NCI-H226 (cell line): ENCODE measurements at regions not wholly inside any gene's neighbourhood (a gene's known extent, or its start where the extent isn't known, plus 50 kb on each side); places are given as distances from the start of the nearest gene placed in this dataset.

Experiments used
- DNase-seq: peaks from one replicate; pipeline ENCODE4 v3.0.0-alpha.2; 2015

DNA sequence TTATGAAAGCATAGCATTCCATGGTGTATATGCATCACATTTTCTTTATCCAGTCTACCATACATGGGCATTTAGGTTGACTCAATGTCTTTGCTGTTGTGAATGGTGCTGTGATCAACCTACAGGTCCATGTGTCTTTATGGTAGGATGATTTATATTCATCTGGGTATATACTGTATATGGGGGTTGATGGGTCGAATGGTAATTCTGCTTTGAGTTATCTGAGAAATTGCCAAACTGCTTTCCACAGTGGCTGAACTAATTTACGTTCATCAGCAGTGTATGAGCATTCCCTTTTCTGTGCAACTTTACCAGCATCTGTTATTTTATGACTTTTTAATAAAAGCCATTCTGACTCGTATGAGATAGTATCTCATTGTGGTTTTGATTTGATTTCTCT is 662.4 kb upstream of the BCHE start:
- DNase-seq, result no peak

DNA sequence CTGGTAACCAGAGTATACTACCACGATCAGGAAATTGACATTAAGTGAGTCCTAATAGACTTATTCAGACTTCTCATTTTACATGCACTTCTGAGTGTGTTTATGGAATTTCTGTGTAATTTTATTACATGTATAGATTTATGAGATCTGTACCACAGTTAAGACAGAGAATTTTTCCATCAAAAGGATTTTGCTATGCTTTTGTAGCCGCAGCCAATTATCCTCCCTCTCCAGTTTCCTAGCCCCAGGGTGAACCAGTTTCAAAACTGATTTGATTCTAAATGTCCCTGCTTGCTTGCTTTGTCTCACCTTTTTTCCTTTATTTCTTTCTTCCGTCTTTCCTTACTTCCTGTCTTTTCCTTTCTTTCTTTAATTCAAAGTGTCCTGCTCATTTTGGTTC is 661.2 kb upstream of the BCHE start:
- no peak for DNase-seq

DNA sequence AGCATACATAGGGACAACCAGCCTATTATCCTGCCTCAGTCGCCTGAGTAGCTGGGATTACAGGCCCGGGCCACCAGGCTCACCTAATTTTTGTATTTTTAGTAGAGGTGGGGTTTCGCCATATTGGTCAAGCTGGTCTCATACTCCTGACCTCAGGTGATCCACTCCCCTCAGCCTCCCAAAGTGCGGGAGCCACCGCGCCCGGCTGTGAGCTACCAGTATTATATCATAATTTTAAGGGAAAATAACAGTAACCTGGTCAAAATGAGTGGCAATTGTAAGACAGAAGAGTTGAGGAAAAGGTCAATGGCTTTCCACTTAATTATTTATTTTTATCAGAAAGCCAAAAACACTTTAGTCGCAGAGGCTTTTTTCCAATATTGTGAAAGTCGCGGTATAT is 652.6 kb upstream of the BCHE start:
- no peak for DNase-seq

DNA sequence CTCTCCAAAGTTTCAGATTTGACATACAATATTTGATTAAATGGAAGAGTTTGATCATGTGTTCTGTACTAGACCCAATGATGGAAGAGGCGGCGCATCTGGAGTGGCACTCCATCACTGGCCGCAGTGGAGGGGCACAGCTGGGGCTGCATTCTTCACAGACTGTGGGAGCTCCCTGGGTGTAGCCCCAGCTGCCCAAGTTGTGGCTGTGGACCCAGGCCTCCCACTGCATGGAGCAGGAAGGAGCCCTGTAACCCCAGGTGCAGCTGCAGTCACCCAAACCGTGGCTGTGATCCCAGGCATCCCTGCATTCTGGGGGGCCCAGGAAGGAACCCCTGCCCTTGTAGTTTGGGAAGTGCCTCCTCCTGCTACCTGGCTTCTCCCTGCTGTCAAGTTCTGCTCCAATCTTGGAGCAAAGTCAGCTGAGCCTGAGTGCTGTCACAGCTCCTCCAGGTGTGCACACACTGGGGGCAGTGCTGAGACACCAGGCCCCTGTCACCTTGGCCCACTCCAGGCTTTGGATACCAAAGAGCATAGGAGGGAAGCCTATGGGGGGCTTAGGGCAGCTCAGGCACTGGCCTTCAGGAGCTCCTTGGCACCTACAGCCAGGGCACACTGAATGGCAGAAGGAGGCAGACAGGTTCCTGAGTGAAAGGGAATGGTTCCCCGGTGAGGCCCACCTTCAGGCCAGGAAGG is 651.9 kb upstream of the BCHE start:
- DNase-seq, result no peak

DNA sequence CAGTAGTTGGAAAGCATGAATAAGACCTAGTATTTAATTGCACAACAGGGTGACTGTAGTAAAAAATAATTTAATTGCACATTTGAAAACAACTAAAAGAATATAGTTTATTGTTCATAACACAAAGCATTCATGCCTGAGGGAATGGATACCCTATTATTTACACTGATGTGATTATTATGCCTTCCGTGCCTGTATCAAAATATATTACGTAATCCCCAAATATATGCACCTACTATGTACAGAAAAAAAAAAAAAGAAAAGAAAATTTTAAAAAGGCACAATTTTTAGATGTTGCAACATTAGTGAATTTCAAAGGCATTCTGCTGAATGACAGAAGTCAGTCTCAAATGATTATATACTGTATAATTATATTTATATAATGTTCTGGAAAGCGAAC is 647.2 kb upstream of the BCHE start:
- no peak for DNase-seq

DNA sequence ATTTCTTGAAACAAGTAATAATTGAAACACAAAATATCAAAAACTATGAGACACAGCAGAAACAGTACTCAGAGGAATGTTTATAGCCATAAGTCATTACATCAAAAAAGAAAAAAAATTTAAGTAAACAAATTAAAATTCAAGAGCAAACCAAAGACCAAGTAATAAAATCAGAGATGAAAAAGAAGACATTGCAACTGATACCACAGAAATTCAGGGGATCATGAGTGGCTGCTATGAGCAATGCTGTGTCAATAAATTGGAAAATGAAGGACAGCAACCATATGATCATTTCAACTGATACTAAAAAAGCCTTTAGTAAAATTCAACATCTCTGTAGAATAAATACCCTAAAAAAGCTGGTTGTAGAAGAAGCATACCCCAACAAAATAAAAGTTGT is 644.1 kb upstream of the BCHE start:
- DNase-seq, result no peak

DNA sequence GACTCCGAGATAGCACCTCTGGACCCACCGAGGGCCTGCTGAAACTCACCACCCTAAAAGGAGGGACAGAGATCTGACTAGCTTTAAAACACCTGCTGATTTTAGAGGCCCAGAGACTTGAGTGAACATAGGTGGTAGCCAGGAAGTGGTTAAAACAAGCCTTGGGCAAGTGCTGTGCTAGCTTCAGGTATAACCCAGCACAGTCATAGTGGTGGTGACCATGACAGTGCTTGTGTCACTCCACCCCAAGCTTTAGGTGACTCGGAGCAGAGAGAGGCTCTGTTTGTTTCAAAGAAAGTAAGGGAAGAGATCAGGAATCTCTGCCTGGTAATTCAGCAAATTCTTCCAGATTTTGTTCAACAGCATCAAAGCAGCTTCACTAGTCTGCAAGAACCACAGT is 641.1 kb upstream of the BCHE start:
- DNase-seq, result no peak

DNA sequence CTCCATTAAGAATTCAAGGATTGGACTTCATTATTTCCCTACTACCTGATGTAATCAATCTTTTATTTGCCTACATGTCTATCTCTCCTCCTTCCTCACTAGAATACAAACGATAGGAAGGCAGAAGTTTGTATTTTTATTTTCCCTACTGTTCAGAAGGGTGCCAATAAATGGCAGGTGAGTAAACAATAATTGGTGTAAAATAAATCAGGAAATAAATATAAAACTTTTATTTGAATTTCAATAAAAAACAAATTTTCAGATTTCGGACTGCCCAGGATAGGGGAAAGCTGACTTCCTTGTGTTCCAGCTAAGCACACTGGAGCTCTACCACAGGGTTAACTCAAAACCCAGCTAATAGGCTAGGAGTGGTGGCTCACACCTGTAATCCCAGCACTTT is 636.3 kb upstream of the BCHE start:
- DNase-seq, result no peak

DNA sequence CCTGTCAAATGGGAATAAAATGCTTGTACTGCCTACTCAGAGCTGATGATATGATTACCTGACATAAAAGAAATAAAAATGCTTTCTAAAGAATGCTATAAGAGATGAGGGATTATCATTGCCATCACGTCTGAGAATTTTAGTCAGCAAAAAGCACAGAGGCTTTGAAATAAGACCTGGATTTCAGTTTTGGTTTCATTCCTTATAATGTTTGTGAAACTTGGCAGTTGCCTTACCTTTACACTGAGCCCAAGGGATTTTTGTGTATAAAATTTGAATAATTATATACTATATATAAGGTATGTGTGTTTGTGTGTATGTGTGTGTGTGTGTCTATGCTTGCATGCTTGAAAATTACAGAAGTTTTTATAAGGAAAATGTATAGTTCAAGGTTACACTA is 634.8 kb upstream of the BCHE start:
- DNase-seq, result no peak

DNA sequence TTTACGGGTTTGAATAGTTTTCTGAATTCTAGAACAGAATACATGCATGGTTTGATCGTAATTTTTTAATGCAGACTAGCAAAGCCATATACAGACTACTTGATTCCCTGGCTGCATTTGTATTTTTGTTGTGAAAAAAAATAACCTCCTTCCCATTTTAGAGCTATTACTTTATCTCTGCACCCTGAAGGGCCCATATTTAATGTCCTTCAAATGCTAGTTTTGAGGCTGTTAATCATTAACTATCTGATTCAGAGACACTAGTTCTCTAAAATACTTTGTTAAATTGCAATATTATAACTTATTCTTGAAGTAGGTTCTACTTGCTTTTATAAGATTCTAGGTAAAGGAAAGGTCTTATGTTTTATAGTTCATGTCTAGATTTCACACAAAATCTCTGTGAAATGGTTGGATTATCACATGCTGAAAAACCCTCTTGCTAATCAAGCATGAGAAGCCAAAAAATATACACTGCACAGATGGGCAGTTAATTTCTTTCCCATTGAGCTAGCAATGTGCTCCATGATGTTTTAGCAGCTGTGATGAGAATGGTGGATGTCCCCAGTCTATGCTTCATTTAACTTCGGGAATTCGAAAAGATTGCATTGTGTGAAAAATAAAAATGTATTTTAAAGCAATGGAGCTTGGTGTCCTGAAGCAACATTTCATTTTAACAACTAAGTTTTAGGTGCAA is 634.0 kb upstream of the BCHE start:
- DNase-seq, result no peak

DNA sequence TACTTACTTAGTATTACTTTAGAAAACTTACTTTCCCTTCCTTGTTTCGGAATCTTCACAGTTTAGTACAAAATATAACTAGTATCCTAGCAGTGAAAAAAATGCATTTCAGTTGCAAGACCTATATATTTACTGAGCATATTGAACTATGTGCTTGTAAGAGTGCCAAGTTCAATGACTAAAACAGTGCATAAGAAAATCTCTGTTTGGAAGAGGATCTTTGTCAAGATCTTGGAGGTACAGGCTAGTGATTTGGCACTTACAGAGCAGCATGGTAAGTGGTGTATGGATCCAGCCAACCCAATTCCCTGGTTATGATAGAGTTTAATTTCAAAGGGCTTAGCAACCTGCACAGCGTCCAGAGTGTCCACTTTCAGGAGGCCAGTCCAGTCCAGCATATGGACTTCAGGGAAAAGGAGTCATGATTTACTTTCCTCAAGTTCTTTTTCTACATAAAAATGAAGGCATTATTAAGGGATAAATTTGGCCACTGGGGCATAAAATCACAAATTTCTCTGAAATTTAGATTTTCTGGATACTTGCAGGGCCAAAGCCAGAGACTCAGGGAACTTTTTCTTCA is 625.8 kb upstream of the BCHE start:
- DNase-seq, result no peak

DNA sequence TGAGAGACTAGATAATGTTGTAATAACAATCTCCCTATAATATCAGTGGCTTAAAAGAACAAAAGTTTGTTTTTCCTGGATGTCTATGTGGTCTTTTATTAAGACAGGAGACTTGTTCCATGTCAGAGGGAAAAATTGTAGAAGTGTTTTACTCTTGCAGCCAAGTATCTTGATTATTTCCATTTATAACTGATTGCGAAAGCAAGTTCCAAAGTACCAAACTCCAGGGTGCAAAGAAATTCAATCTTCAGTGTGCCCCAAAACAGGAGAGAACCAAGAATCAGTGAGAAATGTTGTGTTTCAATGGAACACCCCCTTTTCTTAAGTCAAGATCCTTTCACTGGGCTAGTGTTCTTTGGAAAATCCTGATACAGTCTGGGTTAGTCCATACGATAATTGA is 624.4 kb upstream of the BCHE start:
- DNase-seq, result no peak

DNA sequence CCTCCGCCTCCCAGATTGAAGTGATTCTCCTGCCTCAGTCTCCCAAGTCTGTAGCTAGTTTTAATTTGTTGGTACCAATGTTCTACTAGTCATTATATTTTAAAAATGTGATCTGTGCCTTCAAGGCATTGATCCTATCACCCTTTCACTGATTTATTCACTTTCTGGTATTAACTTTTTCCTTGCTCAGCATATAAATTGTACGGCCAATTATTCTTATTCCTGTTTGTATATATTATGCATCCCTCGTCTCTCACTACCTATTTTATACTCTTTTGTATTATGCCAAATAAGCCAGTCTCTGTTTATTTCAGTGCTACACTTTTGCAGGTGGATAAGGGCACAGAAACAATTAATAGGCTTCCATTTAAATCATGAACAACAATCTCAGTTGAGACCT is 620.2 kb upstream of the BCHE start:
- no peak for DNase-seq

DNA sequence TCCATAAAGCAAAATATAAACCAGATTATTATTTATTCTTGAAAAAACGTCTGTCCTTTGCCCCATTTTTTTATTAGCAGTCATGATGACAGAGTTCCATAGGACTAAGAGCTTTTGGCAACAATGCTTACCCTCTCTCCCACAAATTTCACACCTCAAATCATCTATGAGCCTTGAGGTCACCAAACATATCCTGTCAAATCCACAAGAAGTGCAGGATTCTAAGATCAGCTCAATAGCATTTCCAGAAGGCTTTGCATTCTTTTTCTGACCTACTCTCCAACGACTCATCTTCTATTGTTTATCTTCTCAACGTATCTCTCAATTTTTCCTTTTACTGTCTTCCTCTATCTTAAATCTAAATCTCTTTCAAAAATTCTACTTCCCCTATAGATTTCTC is 619.1 kb upstream of the BCHE start:
- no peak for DNase-seq

DNA sequence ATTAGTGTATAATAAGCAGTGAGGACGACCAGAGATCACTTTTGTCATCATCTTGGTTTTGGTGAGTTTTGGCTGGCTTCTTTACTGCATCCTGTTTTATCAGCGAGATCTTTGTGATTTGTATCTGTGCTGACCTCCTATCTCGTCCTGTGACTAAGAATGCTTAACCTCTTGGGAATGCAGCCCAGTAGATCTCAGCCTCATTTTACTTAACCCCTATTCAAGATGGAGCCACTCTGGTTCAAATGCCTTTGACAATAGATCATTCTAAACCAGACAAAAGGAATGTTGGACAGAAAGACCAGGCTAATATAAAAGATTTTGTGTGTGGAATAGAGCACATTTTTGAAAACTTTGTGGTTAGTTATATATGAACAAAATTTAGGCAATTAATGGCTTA is 618.5 kb upstream of the BCHE start:
- no peak for DNase-seq

DNA sequence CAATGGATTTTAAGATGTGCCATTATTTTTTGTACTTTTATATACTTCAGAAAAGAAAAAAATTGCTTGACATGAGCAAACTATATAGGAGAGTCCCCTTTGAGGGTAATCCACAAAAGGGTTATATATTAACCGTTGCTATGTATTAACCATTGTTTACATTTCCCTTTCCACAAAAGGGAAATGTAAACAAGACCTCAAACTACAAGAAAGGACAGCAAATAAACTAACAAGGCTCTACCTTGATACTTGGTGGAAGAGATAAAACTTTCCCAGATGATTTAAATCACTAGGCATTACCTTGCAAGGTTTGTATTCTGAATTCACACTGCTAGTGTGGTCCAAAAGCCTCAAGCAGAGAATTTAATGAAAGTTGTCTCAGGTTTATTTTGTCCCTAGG is 616.3 kb upstream of the BCHE start:
- no peak for DNase-seq

DNA sequence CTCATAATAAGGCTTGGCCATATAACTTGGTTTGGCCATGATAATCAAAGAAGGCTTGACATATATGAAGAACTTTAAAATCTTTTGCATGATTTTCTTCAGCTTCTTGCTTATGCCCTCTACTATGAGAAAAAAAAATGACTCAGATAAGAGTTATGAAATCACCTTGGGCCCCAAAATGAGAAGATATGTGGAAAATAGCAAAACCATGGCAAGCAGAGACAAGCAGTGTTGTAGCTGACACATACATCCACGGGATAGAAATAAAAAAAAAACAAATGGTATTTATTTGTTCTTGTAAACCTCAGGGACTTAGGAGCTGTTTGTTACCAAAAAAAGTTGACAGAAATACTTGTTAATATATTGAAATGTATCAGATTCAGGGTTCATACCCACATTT is 614.8 kb upstream of the BCHE start:
- DNase-seq, result no peak

DNA sequence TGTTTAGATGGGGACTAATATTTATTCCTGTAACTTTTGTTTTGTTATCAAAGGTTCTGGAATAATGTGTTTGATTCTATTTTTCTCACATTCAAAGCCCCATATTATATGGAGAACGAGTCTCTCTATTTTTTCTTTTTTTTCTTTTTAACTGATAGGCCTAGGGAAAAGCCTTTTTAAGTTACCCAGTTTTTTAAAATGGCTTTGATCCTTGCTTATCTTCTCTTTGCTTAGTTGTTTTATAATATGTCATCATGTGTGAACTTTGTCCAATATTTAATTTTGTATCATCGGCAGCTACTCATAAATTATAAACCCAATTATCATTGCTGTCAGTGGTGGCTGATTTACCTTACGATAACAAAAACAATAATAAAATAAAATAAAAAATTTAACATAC is 610.3 kb upstream of the BCHE start:
- DNase-seq, result no peak

DNA sequence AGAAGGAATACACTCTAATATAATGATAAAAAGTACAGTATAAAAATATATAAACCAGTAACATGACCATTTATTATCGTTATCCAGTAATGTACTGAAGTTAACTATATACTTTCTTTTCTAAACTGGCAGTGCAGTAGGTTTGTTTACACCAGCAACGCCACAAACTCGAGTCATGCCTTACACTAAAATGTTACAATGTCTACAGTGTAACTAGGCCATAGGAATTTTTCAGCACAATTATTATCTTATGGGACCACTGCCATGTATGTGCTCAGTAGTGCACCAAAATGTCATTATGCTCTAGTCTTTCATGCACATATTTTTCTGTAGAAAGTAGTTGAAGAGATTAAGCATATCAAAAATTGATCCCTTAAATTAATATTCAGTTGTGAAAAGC is 609.8 kb upstream of the BCHE start:
- DNase-seq, result no peak

DNA sequence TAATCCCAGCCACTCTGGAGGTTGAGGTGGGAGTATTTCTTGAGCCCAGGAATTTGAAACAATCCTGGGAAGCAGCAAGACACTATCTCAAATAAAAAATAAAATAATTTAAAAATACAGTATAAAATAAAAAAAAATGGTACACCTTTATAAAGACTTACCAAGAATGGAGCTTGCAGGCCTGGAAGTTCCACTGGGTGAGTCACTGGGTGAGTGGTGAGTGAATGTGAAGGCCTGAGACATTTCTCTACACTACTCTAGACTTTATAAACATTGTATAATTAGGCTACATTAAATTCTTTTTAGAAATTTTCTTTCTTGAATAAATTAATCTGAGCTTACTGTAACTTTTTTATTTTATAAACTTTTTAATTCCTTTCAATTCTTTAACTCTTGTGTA is 609.1 kb upstream of the BCHE start:
- DNase-seq, result peak; percentile 6

DNA sequence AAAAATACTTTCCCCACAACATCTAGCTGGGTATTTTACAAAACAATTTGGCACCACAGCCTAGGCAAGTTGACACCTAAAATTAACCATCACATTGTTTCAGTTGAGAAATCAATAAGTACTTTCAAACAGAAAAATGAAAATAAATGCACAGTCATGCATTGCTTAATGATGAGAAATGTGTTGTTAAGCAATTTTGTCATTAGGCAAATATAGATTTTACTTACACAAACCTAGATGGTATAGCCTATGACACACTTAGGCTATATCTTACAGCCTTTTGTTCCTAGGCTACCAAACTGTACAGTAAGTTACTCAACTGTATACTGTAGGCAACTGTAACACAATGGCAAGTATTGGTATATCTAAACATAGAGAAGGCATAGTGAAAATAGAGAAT is 608.6 kb upstream of the BCHE start:
- no peak for DNase-seq

DNA sequence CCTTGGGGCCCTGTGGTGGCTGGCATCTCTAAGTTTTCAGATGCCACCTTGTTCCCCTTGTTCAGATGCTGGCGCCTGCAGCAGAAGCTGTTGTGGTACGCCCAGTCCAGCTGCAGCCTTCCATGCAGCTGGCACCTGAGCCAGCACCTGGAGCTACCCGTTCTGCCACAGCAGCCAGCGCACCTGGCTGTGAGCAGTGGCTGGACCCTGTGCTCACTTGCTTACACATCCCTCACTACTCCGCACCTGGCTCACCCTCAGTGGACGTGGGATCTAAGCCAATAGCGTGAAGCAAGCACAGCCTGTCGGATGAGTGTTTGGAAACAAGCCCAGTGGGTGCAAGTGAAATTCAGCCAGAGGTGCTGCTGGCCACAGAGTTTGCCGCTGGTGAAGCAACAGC is 607.5 kb upstream of the BCHE start:
- DNase-seq, result no peak

DNA sequence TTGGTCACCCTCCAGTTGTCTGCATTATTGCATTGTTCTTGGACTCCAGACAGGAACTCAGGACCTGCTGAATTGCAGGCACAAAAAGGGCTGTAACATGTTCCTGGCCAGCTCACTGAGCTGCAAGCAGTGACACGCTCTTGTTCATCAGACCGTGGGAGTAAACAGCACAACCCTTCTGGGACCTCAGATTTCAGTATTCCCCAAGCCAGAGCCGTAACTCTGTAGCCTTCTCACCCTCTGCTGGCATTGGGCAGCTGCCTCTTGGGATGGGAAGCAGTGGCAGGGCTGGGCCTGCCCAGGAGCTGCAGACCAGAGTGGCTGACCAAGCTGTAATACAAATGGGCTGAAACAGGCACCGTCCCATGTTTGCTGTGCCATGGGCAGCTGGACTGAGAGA is 607.1 kb upstream of the BCHE start:
- DNase-seq, result no peak

DNA sequence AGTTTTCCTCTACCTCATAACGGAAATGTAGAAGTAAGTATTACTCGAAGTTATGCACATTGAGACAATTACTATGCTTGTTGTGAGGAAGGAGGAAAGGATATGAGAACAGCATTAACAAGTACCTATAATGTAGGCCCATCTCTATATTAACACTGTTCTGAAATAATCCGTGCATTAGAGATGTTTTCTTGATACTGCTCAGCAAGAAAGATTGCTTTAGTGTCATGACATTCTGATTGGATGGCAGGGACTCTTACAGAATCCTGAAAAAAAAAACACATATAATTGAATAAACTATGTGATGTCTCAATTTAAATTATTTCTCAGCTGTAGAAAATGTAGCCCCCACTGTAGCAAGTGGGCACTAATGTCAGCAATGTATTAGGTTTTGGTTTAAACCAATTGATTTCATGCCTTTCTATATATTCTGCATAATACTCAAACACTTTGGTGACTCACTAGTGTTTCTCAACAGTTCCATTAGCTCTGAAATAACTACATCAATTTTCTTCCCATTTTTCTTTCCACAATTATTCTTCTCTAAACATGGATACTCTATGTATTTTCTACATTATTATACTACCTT is 598.3 kb upstream of the BCHE start:
- no peak for DNase-seq
